ENCODE measurements at regions not wholly inside any gene's neighbourhood (a gene's known extent, or its start where the extent isn't known, plus 50 kb on each side); places are given as distances from the start of the nearest gene placed in this dataset.

- H3K4me3 Mint-ChIP-seq, result no peak overlapping the region
- peaks cover 2% of the 10 kb centered on the region for H3K27me3 Mint-ChIP-seq (ENCODE audit: insufficient read depth, low read depth)
- no peak overlapping the region for H3K9ac ChIP-seq
- TF ChIP-seq EZH2 (IDR thresholded peaks at IDR 0.05), result no peak
- H3F3A ChIP-seq (ENCODE audit: low read depth), result no peaks in the 10 kb centered on the region
- no peaks in the 10 kb centered on the region for H3K79me2 ChIP-seq (ENCODE audit: low read depth)
- no peak overlapping the region for H2AFZ ChIP-seq (replicated peaks)
- no peak overlapping the region for H3K27ac Mint-ChIP-seq
- H4K20me1 ChIP-seq (ENCODE audit: low read depth), result no peaks in the 10 kb centered on the region
- no peak overlapping the region for H3K4me3 ChIP-seq
- no peaks in the 10 kb centered on the region for H3K36me3 Mint-ChIP-seq
- H3K36me3 ChIP-seq, result no peaks in the 10 kb centered on the region
- no peak for DNase-seq (ENCODE audit: low spot score)
- H3K27ac ChIP-seq, result no peak overlapping the region
- no peaks in the 10 kb centered on the region for H3K9me3 ChIP-seq (ENCODE audit: low read depth)
- H3K4me2 ChIP-seq, result no peak overlapping the region
- H3K9me3 Mint-ChIP-seq, result no peaks in the 10 kb centered on the region
- peaks cover 7% of the 10 kb centered on the region for H3K4me1 Mint-ChIP-seq
- no peaks in the 10 kb centered on the region for H3K27me3 ChIP-seq
- no peaks in the 10 kb centered on the region for H3K4me1 ChIP-seq
Observed at GRCh38 chr5:174400461-174400860, 323.9 kb upstream of the MSX2 start.

DNA sequence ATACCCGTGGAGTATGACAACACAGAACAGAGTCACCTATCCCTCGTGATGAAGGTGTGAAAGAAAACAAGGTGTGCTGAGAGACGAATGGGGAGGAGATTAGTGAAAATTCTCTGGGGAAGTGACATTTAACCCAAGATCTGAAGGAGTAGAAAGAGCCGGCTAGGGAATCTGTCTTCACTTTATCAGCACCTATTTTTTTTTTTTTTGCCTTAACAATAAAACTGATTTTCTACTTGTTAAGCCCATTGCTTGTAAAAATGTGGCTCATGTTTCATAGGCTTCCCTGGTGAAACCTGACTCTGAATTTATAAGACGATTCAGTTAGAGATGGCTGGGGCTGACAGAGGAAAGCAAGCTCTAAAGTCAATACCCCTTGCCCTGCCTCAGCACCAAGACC lies 322.6 kb upstream of the MSX2 start:
- Histone ChIP-seq H2AFZ (replicated peaks) (no peak overlapping the region), H3K27ac (no peak overlapping the region), H3K4me3 (no peak overlapping the region), H3F3A (ENCODE audit: low read depth) (no peaks in the 10 kb centered on the region), H3K36me3 (no peaks in the 10 kb centered on the region), H3K4me2 (no peak overlapping the region), H4K20me1 (ENCODE audit: low read depth) (no peaks in the 10 kb centered on the region), H3K79me2 (ENCODE audit: low read depth) (no peaks in the 10 kb centered on the region), H3K27me3 (no peaks in the 10 kb centered on the region), H3K9me3 (ENCODE audit: low read depth) (no peaks in the 10 kb centered on the region), H3K4me1 (no peaks in the 10 kb centered on the region), H3K9ac (no peak overlapping the region)
- H3K9me3 Mint-ChIP-seq, result no peaks in the 10 kb centered on the region
- H3K4me3 Mint-ChIP-seq, result no peak overlapping the region
- TF ChIP-seq EZH2 (IDR thresholded peaks at IDR 0.05) (no peak), EZH2phosphoT487 (IDR thresholded peaks at IDR 0.05) (no peak)
- TF ChIP-seq, protein P1, sequence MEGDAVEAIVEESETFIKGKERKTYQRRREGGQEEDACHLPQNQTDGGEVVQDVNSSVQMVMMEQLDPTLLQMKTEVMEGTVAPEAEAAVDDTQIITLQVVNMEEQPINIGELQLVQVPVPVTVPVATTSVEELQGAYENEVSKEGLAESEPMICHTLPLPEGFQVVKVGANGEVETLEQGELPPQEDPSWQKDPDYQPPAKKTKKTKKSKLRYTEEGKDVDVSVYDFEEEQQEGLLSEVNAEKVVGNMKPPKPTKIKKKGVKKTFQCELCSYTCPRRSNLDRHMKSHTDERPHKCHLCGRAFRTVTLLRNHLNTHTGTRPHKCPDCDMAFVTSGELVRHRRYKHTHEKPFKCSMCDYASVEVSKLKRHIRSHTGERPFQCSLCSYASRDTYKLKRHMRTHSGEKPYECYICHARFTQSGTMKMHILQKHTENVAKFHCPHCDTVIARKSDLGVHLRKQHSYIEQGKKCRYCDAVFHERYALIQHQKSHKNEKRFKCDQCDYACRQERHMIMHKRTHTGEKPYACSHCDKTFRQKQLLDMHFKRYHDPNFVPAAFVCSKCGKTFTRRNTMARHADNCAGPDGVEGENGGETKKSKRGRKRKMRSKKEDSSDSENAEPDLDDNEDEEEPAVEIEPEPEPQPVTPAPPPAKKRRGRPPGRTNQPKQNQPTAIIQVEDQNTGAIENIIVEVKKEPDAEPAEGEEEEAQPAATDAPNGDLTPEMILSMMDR (IDR thresholded peaks at IDR 0.05), result no peak
- H3K27me3 Mint-ChIP-seq (ENCODE audit: insufficient read depth, low read depth), result peaks cover 2% of the 10 kb centered on the region
- H3K36me3 Mint-ChIP-seq, result no peaks in the 10 kb centered on the region
- H3K27ac Mint-ChIP-seq, result no peak overlapping the region
- DNase-seq (ENCODE audit: low spot score), result no peak
- H3K4me1 Mint-ChIP-seq, result peaks cover 7% of the 10 kb centered on the region

DNA sequence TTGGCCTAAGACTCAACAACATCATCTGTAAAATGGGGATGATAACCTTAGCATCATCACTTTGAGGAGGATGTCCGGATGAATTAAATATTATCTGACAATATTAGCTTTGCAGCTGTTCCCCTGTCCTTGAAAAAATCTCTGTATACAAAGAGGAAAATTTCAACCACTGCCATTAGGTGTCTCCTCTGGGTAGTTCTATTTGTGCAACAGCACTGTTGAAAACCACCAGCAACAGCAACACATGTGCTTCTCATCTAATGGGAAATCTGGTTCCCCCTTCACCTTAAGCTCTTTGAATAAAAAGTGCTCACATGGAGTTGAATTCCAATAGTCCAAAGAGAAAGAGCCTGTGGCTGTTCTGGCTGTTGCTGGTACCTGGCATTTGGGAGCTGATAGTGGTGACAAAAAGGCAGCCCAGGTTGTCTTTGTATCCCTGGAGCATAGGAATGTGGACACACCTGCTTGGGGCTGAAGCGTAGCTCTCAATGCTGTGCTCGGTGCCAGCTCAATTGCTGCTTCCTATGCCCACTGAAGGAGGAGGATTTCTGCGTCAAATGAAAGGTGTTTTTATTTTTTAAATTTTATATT lies 322.1 kb upstream of the MSX2 start:
- no peaks in the 10 kb centered on the region for H3K36me3 ChIP-seq
- Mint-ChIP-seq H3K27ac (no peak overlapping the region), H3K4me1 (peaks cover 7% of the 10 kb centered on the region), H3K4me3 (no peak overlapping the region), H3K9me3 (peaks cover under 1% of the 10 kb centered on the region), H3K36me3 (no peaks in the 10 kb centered on the region), H3K27me3 (ENCODE audit: insufficient read depth, low read depth) (peaks cover 2% of the 10 kb centered on the region)
- H3K4me2 ChIP-seq, result no peak overlapping the region
- no peaks in the 10 kb centered on the region for H4K20me1 ChIP-seq (ENCODE audit: low read depth)
- TF ChIP-seq, protein P1 (IDR thresholded peaks at IDR 0.05), result peak; percentile 25
- no peak for TF ChIP-seq EZH2 (IDR thresholded peaks at IDR 0.05)
- TF ChIP-seq EZH2phosphoT487 (IDR thresholded peaks at IDR 0.05), result no peak
- H2AFZ ChIP-seq (replicated peaks), result no peak overlapping the region
- H3K9ac ChIP-seq, result no peak overlapping the region
- H3F3A ChIP-seq (ENCODE audit: low read depth), result no peaks in the 10 kb centered on the region
- DNase-seq (ENCODE audit: low spot score), result no peak
- no peak overlapping the region for H3K27ac ChIP-seq
- no peaks in the 10 kb centered on the region for H3K4me1 ChIP-seq
- H3K4me3 ChIP-seq, result no peak overlapping the region
- no peaks in the 10 kb centered on the region for H3K79me2 ChIP-seq (ENCODE audit: low read depth)
- H3K27me3 ChIP-seq, result no peaks in the 10 kb centered on the region
- H3K9me3 ChIP-seq (ENCODE audit: low read depth), result no peaks in the 10 kb centered on the region

GRCh38 chr5:174404848-174405247 lies 319.5 kb upstream of the MSX2 start:
- no peaks in the 10 kb centered on the region for H3K79me2 ChIP-seq (ENCODE audit: low read depth)
- H3K4me3 ChIP-seq, result no peak overlapping the region
- no peak for DNase-seq (ENCODE audit: low spot score)
- H3K27me3 ChIP-seq, result no peaks in the 10 kb centered on the region
- no peaks in the 10 kb centered on the region for H3K36me3 Mint-ChIP-seq
- H3K9me3 Mint-ChIP-seq, result peaks cover 9% of the 10 kb centered on the region
- no peak overlapping the region for H3K9ac ChIP-seq
- no peak overlapping the region for H3K27ac ChIP-seq
- no peaks in the 10 kb centered on the region for H4K20me1 ChIP-seq (ENCODE audit: low read depth)
- no peaks in the 10 kb centered on the region for H3K9me3 ChIP-seq (ENCODE audit: low read depth)
- peaks cover 2% of the 10 kb centered on the region for H3K27me3 Mint-ChIP-seq (ENCODE audit: insufficient read depth, low read depth)
- H3F3A ChIP-seq (ENCODE audit: low read depth), result no peaks in the 10 kb centered on the region
- H3K27ac Mint-ChIP-seq, result no peak overlapping the region
- H3K36me3 ChIP-seq, result no peaks in the 10 kb centered on the region
- no peak overlapping the region for H3K4me3 Mint-ChIP-seq
- no peak for TF ChIP-seq EZH2 (IDR thresholded peaks at IDR 0.05)
- TF ChIP-seq, protein P1 (IDR thresholded peaks at IDR 0.05), result no peak
- TF ChIP-seq EZH2phosphoT487 (IDR thresholded peaks at IDR 0.05), result no peak
- no peak overlapping the region for H3K4me2 ChIP-seq
- H3K4me1 ChIP-seq, result no peaks in the 10 kb centered on the region
- peaks cover 4% of the 10 kb centered on the region for H3K4me1 Mint-ChIP-seq
- no peak overlapping the region for H2AFZ ChIP-seq (replicated peaks)

Data from neural progenitor cell (in vitro differentiated cells).